GM12891 (cell line): ENCODE measurements at regions not wholly inside any gene's neighbourhood (a gene's known extent, or its start where the extent isn't known, plus 50 kb on each side); places are given as distances from the start of the nearest gene placed in this dataset.

Experiments
- POLR2A ChIP-seq: IDR thresholded peaks from 2 replicates; pipeline ENCODE4 v1.6.1; 2011; ENCODE audit warnings: low read depth, low read length, control low read depth
- POLR2AphosphoS5 ChIP-seq: IDR thresholded peaks from 2 replicates; pipeline ENCODE4 v1.6.1; 2011; ENCODE audit warnings: low read depth, low read length, control low read depth
- POU2F2 ChIP-seq: IDR thresholded peaks from 2 replicates; pipeline ENCODE4 v1.6.1; 2011; ENCODE audit warnings: low read depth, mild to moderate bottlenecking, control low read depth, low read length, moderate library complexity
- SPI1 ChIP-seq: IDR thresholded peaks from 2 replicates; pipeline ENCODE4 v1.6.1; 2011; ENCODE audit warnings: low read depth, low read length, control low read depth
- TAF1 ChIP-seq: IDR thresholded peaks from 2 replicates; pipeline ENCODE4 v1.6.1; 2011; ENCODE audit warnings: low read depth, low read length, control low read depth

DNA sequence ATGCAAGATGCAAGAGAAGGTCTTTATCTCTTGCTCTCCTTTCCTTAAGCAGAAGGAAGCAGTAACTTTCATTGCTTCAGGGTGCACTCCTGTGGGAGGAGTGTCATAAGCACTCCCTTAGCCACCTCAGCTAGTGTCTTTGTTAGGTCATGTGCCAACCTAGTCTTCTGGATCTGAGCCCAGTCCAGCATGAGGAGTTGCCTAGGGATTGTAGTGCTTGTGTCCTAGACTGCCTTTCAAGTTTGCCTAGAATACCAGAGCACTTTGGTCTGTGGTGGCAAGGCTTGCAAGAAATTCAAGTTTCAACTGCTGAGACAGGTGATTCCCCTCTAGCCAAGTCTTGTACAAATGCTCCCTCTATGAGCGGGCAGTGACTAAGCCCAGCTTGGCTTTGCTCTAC is 633.6 kb downstream of the ZNF385D start:
- TF ChIP-seq POLR2A (no peak), TAF1 (no peak), POLR2AphosphoS5 (no peak), SPI1 (no peak), POU2F2 (no peak)
